ENCODE measurements at regions not wholly inside any gene's neighbourhood (a gene's known extent, or its start where the extent isn't known, plus 50 kb on each side); places are given as distances from the start of the nearest gene placed in this dataset.

DNA sequence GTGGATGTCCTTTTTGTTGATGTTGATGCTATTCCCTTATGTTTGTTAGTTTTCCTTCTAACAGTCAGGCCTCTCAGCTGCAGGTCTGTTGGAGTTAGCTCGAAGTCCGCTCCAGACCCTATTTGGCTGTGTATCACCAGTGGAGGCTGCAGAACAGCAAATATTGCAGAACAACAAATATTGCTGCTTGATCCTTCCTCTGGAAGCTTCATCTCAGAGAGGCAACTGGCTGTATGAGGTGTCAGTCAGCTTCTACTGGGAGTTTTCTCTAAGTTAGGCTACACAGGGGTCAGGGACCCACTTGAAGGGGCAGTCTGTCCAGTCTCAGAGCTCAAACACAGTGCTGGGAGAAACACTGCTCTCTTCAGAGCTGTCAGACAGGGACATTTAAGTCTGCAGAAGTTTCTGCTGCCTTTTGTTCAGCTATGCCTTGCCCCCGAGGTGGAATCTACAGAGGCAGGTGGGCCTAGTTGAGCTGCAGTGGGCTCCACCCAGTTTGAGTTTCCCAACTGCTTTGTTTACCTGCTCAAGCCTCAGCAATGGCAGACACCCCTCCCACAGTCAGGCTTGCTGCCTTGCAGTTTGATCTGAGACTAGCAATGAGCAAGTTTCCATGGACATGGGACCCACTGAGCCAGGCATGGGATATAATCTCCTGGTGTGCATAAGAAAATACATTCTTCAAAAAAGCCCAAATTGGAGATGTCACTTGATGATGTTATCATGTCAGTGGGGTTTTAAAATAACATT is 99.5 kb downstream of the KDM5D start:
- TF ChIP-seq, protein P1, sequence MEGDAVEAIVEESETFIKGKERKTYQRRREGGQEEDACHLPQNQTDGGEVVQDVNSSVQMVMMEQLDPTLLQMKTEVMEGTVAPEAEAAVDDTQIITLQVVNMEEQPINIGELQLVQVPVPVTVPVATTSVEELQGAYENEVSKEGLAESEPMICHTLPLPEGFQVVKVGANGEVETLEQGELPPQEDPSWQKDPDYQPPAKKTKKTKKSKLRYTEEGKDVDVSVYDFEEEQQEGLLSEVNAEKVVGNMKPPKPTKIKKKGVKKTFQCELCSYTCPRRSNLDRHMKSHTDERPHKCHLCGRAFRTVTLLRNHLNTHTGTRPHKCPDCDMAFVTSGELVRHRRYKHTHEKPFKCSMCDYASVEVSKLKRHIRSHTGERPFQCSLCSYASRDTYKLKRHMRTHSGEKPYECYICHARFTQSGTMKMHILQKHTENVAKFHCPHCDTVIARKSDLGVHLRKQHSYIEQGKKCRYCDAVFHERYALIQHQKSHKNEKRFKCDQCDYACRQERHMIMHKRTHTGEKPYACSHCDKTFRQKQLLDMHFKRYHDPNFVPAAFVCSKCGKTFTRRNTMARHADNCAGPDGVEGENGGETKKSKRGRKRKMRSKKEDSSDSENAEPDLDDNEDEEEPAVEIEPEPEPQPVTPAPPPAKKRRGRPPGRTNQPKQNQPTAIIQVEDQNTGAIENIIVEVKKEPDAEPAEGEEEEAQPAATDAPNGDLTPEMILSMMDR (IDR thresholded peaks at IDR 0.05), result no peak
- TF ChIP-seq POLR2A (IDR thresholded peaks at IDR 0.05), result no peak
- no peak for TF ChIP-seq POLR2AphosphoS5 (IDR thresholded peaks at IDR 0.05)
